ENCODE measurements at regions not wholly inside any gene's neighbourhood (a gene's known extent, or its start where the extent isn't known, plus 50 kb on each side); places are given as distances from the start of the nearest gene placed in this dataset.

- TF ChIP-seq POLR2A (IDR thresholded peaks at IDR 0.05) (no peak), CTCF (IDR thresholded peaks at IDR 0.05) (no peak)
These were observed 356.5 kb upstream of the SOX5 start for GRCh38 chr12:24306001-24306400.

All from stomach (tissue), 4 donors.